ENCODE measurements at regions not wholly inside any gene's neighbourhood (a gene's known extent, or its start where the extent isn't known, plus 50 kb on each side); places are given as distances from the start of the nearest gene placed in this dataset.

DNA sequence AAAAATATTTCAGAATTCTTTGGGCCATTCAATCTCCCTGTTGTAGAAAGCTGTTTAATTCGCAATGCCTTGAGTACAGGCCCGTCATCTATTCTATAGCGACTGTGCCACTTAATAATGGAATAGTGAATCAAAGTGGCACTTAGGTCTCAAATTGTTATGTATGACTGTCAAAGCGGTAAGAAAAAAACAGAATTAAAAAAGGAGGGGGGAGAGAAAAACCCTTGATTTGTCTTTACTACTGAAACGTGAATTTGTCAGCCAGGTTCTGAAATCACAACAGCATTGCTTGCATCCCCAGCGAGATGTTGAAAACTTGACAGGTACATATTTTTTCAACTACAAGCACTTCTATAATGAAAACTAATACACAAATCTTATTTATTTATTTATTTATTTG lies 320.9 kb downstream of the TFEC start:
- ATAC-seq = no peak
- H3K9me3 ChIP-seq = no peaks in the 10 kb centered on the region
- no peaks in the 10 kb centered on the region for H3K4me1 ChIP-seq
- DNase-seq = no peak
- no peak overlapping the region for H3K27ac ChIP-seq
- H3K36me3 ChIP-seq (ENCODE audit: insufficient read depth in 1 of 2, low read depth in 1 of 2) = no peaks in the 10 kb centered on the region
- TF ChIP-seq, protein P1, sequence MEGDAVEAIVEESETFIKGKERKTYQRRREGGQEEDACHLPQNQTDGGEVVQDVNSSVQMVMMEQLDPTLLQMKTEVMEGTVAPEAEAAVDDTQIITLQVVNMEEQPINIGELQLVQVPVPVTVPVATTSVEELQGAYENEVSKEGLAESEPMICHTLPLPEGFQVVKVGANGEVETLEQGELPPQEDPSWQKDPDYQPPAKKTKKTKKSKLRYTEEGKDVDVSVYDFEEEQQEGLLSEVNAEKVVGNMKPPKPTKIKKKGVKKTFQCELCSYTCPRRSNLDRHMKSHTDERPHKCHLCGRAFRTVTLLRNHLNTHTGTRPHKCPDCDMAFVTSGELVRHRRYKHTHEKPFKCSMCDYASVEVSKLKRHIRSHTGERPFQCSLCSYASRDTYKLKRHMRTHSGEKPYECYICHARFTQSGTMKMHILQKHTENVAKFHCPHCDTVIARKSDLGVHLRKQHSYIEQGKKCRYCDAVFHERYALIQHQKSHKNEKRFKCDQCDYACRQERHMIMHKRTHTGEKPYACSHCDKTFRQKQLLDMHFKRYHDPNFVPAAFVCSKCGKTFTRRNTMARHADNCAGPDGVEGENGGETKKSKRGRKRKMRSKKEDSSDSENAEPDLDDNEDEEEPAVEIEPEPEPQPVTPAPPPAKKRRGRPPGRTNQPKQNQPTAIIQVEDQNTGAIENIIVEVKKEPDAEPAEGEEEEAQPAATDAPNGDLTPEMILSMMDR (IDR thresholded peaks at IDR 0.05) = no peak
- WGBS, 3 donors = 90 to 93% (median 92%) methylated on average over 6 of the region's 6 CpGs
- intact Hi-C loops (cut with DNase I) = no loop called here
- H3K27me3 ChIP-seq (ENCODE audit: insufficient read depth in 3 of 3, low read length in 2 of 3) = no peaks in the 10 kb centered on the region
- H3K4me3 ChIP-seq = no peak overlapping the region

- Histone ChIP-seq H3K4me3 (no peak overlapping the region), H3K4me1 (no peaks in the 10 kb centered on the region), H3K36me3 (ENCODE audit: insufficient read depth in 1 of 2, low read depth in 1 of 2) (no peaks in the 10 kb centered on the region), H3K9me3 (no peaks in the 10 kb centered on the region), H3K27ac (no peak overlapping the region), H3K27me3 (ENCODE audit: insufficient read depth in 3 of 3, low read length in 2 of 3) (no peaks in the 10 kb centered on the region)
- WGBS, 3 donors = 40 to 45% (median 40%) methylated on average over 4 of the region's 4 CpGs
- ATAC-seq = peak in 1 of 4 donors; percentile 14
- intact Hi-C loops (cut with DNase I) = no loop called here
- DNase-seq = no peak
- TF ChIP-seq, protein P1 (IDR thresholded peaks at IDR 0.05) = no peak
Observed at GRCh38 chr7:115708013-115708341, 322.6 kb downstream of the TFEC start.

DNA sequence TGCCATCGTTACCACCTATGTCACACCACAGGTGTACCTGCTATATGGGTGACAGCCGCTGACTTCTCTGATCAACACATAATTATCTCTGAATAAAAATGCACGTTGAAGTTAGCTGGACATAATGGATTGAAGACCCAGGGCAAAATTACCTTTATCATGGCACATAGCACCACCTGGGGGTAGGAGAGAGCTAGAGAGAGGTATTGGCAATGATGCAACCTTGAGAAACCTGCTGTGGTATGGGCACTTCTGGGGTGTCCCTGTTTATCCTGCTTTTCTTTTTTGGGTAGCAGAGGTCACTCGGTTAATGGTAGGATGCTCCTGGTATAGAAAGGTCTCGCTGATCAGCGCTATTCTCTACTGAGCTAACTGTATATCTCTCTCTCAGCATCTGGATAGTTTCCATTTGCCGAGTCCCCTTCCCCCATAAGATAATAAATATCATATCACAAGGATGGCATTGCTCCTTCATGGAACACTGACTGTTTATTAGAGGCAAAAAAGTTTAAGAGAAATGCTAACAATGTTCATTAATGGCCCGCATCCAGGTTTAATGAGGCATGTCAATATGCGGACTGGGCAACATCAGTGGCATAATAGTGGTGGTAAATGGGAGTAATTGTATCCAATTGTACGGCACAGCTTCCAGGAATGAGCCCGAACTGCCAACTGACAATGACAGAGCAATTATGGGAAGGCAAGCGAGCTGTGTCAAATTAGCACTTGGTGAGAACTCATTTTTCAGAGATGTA lies 323.1 kb downstream of the TFEC start:
- Histone ChIP-seq H3K36me3 (ENCODE audit: insufficient read depth in 1 of 2, low read depth in 1 of 2) (no peaks in the 10 kb centered on the region), H3K27ac (no peak overlapping the region), H3K4me1 (no peaks in the 10 kb centered on the region), H3K27me3 (ENCODE audit: insufficient read depth in 3 of 3, low read length in 2 of 3) (no peaks in the 10 kb centered on the region), H3K4me3 (no peak overlapping the region), H3K9me3 (no peaks in the 10 kb centered on the region)
- intact Hi-C loops (cut with DNase I) = no loop called here
- 50 to 53% (median 51%) methylated on average over 12 of the region's 12 CpGs for WGBS, 3 donors
- peak in 2 of 4 donors; percentile 36 to 43 for ATAC-seq
- no peak for DNase-seq
- TF ChIP-seq, protein P1 (IDR thresholded peaks at IDR 0.05) = no peak

DNA sequence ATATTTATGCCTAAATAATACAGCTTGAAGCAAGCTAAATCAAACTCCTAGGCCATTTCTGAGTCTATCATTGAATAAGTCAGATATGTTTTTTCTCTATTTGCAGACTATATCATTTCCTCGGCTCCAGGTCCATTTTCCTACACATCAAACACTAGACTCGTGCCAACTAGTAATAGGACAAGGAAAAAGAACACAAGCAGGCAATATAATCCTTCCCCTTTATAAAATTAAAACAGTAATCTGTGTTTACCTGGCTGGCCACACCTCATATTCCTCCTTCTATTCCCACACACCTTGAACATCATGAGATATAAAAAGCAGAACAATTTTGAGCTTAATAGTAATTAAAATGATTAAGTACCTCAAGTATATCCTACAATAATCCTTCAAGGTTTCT lies 325.7 kb downstream of the TFEC start:
- ATAC-seq (no peak), DNase-seq (no peak)
- WGBS, 3 donors = 66 to 76% (median 72%) methylated on average over 2 of the region's 2 CpGs
- Histone ChIP-seq H3K4me1 (no peaks in the 10 kb centered on the region), H3K27ac (no peak overlapping the region), H3K36me3 (ENCODE audit: insufficient read depth in 1 of 2, low read depth in 1 of 2) (no peaks in the 10 kb centered on the region), H3K4me3 (no peak overlapping the region), H3K9me3 (no peaks in the 10 kb centered on the region), H3K27me3 (ENCODE audit: insufficient read depth in 3 of 3, low read length in 2 of 3) (no peaks in the 10 kb centered on the region)
- TF ChIP-seq, protein P1 (IDR thresholded peaks at IDR 0.05) = no peak
- intact Hi-C loops (cut with DNase I) = no loop called here

- intact Hi-C loops (cut with DNase I) = no loop called here
- no peak overlapping the region for H3K4me3 ChIP-seq
- ATAC-seq (no peak), DNase-seq (no peak)
- H3K9me3 ChIP-seq = no peaks in the 10 kb centered on the region
- H3K27me3 ChIP-seq (ENCODE audit: insufficient read depth in 3 of 3, low read length in 2 of 3) = no peaks in the 10 kb centered on the region
- H3K27ac ChIP-seq = no peak overlapping the region
- no peaks in the 10 kb centered on the region for H3K4me1 ChIP-seq
- 76 to 89% (median 77%) methylated on average over 1 of the region's 1 CpG for WGBS, 3 donors
- TF ChIP-seq, protein P1 (IDR thresholded peaks at IDR 0.05) = no peak
- H3K36me3 ChIP-seq (ENCODE audit: insufficient read depth in 1 of 2, low read depth in 1 of 2) = no peaks in the 10 kb centered on the region
Observed at GRCh38 chr7:115701141-115701540, 329.4 kb downstream of the TFEC start.
